Upper lobe of left lung (tissue), 6 donors: ENCODE measurements at regions not wholly inside any gene's neighbourhood (a gene's known extent, or its start where the extent isn't known, plus 50 kb on each side); places are given as distances from the start of the nearest gene placed in this dataset.

Source experiments
- ATAC-seq, 2 donors: fragments of 200-7000 bp; cut with Tn5 transposase; one replicate each; pipeline ENCODE4 v1.9.1; 2022; ENCODE audit warnings: mild to moderate bottlenecking in 2 of 2, moderate library complexity in 2 of 2; ENCODE audit not compliant: low FRiP score in 2 of 2
- DNase-seq, 2 donors: peaks; one replicate each; pipeline ENCODE4 v3.0.0-alpha.2; 2019 to 2020
- H3K27ac ChIP-seq, 4 donors: fragments of 200-600 bp; sonication (generic); one replicate each; pipeline ENCODE4 v1.5.1; 2016 to 2019
- H3K27me3 ChIP-seq, 4 donors: fragments of 200-600 bp; sonication (generic); one replicate each; pipeline ENCODE4 v1.5.1; 2017 to 2019
- H3K36me3 ChIP-seq, 4 donors: fragments of 200-600 bp; sonication (generic); one replicate each; pipeline ENCODE4 v1.5.1; 2016 to 2019
- H3K4me1 ChIP-seq, 4 donors: fragments of 200-600 bp; sonication (generic); one replicate each; pipeline ENCODE4 v1.5.1; 2018 to 2019
- H3K4me3 ChIP-seq, 4 donors: fragments of 200-600 bp; sonication (generic); one replicate each; pipeline ENCODE4 v1.5.1; 2017 to 2019; ENCODE audit warnings: mild to moderate bottlenecking in 2 of 4, moderate library complexity in 1 of 4
- H3K9me3 ChIP-seq, 4 donors: fragments of 200-600 bp; sonication (generic); one replicate each; pipeline ENCODE4 v1.5.1; 2018 to 2019
- CTCF ChIP-seq, 6 experiments: fragments of 450-650 bp in 4 of 6; fragments of 200-600 bp in 2 of 6; sonication (generic) in 2 of 6; IDR thresholded peaks; one replicate each; pipeline ENCODE4 v1.5.1; 2016 to 2019; ENCODE audit warnings: antibody characterized with exemption in 6 of 6
- EP300 ChIP-seq, 4 donors: sonication (generic); formaldehyde crosslinking; IDR thresholded peaks; one replicate each; pipeline ENCODE4 v1.5.1; 2017; ENCODE audit warnings: antibody characterized with exemption in 4 of 4, control low read depth in 2 of 4
- POLR2A ChIP-seq, 4 donors: fragments of 450-650 bp; IDR thresholded peaks; one replicate each; pipeline ENCODE4 v1.5.1; 2016 to 2017; ENCODE audit warnings: antibody characterized with exemption in 4 of 4, mild to moderate bottlenecking in 2 of 4
- POLR2AphosphoS5 ChIP-seq, 2 donors: sonication (generic); formaldehyde crosslinking; IDR thresholded peaks; one replicate each; pipeline ENCODE4 v1.5.1; 2017; ENCODE audit warnings: antibody characterized with exemption in 2 of 2
- WGBS, 2 donors: methylation state at CpG; one replicate each; pipeline ENCODE4 v1.1.5; 2017 to 2018; 5-methylcytosine and 5-hydroxymethylcytosine counted together
- donor health status: DM: no; HTN: no; CAD: no; lungs with moderate emphysema.
- donor health status: DM: no; HTN: yes; CAD: no; lungs with severe emphysema.

GRCh38 chr18:30632071-30632698 is 410.4 kb downstream of the DSC3 start:
- ATAC-seq (peak in 1 of 2 donors; percentile 11), DNase-seq (peak in 1 of 2 donors; percentile 25)
- no peaks in the 10 kb centered on the region for H3K4me1 ChIP-seq
- no peaks in the 10 kb centered on the region for H3K9me3 ChIP-seq
- no peak overlapping the region for H3K27ac ChIP-seq
- TF ChIP-seq POLR2AphosphoS5 (IDR thresholded peaks at IDR 0.05) (no peak), EP300 (IDR thresholded peaks at IDR 0.05) (no peak), CTCF (IDR thresholded peaks at IDR 0.05) (no peak), POLR2A (IDR thresholded peaks at IDR 0.05) (no peak)
- H3K27me3 ChIP-seq, result no peaks in the 10 kb centered on the region
- 61 to 100% methylated on average over 1 to 2 of the region's 2 CpGs for WGBS, 2 donors
- no peaks in the 10 kb centered on the region for H3K36me3 ChIP-seq
- no peak overlapping the region for H3K4me3 ChIP-seq

GRCh38 chr18:30625961-30626360 is 416.6 kb downstream of the DSC3 start:
- no peak for DNase-seq
- 87 to 91% methylated on average over 3 of the region's 3 CpGs for WGBS, 2 donors
- no peak for ATAC-seq
- Histone ChIP-seq H3K36me3 (no peaks in the 10 kb centered on the region), H3K9me3 (no peaks in the 10 kb centered on the region), H3K4me3 (no peak overlapping the region), H3K27ac (no peak overlapping the region), H3K27me3 (no peaks in the 10 kb centered on the region), H3K4me1 (no peaks in the 10 kb centered on the region)
- no peak for TF ChIP-seq EP300 (IDR thresholded peaks at IDR 0.05)
- TF ChIP-seq POLR2A (IDR thresholded peaks at IDR 0.05), result no peak
- no peak for TF ChIP-seq POLR2AphosphoS5 (IDR thresholded peaks at IDR 0.05)
- TF ChIP-seq CTCF (IDR thresholded peaks at IDR 0.05), result no peak

- no peaks in the 10 kb centered on the region for H3K36me3 ChIP-seq
- no peaks in the 10 kb centered on the region for H3K4me1 ChIP-seq
- ATAC-seq (no peak), DNase-seq (no peak)
- H3K9me3 ChIP-seq, result no peaks in the 10 kb centered on the region
- H3K27ac ChIP-seq, result no peak overlapping the region
- TF ChIP-seq POLR2A (IDR thresholded peaks at IDR 0.05), result no peak
- no peak for TF ChIP-seq CTCF (IDR thresholded peaks at IDR 0.05)
- no peak for TF ChIP-seq POLR2AphosphoS5 (IDR thresholded peaks at IDR 0.05)
- no peak for TF ChIP-seq EP300 (IDR thresholded peaks at IDR 0.05)
- 73 to 76% methylated on average over 5 of the region's 5 CpGs for WGBS, 2 donors
- H3K4me3 ChIP-seq, result no peak overlapping the region
- H3K27me3 ChIP-seq, result no peaks in the 10 kb centered on the region
These were observed 419.0 kb downstream of the DSC3 start for GRCh38 chr18:30623401-30624065.

- no peak overlapping the region for H3K27ac ChIP-seq
- no peaks in the 10 kb centered on the region for H3K27me3 ChIP-seq
- WGBS, 2 donors, result 58 to 60% methylated on average over 6 of the region's 6 CpGs
- TF ChIP-seq POLR2A (IDR thresholded peaks at IDR 0.05) (no peak), EP300 (IDR thresholded peaks at IDR 0.05) (no peak), CTCF (IDR thresholded peaks at IDR 0.05) (no peak)
- DNase-seq (no peak), ATAC-seq (no peak)
- no peaks in the 10 kb centered on the region for H3K4me1 ChIP-seq
- H3K9me3 ChIP-seq, result no peaks in the 10 kb centered on the region
- H3K36me3 ChIP-seq, result no peaks in the 10 kb centered on the region
- no peak overlapping the region for H3K4me3 ChIP-seq
These were observed 419.9 kb downstream of the DSC3 start for GRCh38 chr18:30622635-30623034.

- Histone ChIP-seq H3K4me3 (no peak overlapping the region), H3K36me3 (no peaks in the 10 kb centered on the region), H3K27me3 (no peaks in the 10 kb centered on the region), H3K27ac (no peak overlapping the region), H3K4me1 (no peaks in the 10 kb centered on the region), H3K9me3 (no peaks in the 10 kb centered on the region)
- 81 to 85% methylated on average over 3 of the region's 3 CpGs for WGBS, 2 donors
- DNase-seq (no peak), ATAC-seq (no peak)
- TF ChIP-seq EP300 (IDR thresholded peaks at IDR 0.05), result no peak
- no peak for TF ChIP-seq POLR2AphosphoS5 (IDR thresholded peaks at IDR 0.05)
- no peak for TF ChIP-seq POLR2A (IDR thresholded peaks at IDR 0.05)
- no peak for TF ChIP-seq CTCF (IDR thresholded peaks at IDR 0.05)
These were observed 420.4 kb downstream of the DSC3 start for GRCh38 chr18:30622104-30622503.
